Omental fat pad (tissue), 3 donors: ENCODE measurements at regions not wholly inside any gene's neighbourhood (a gene's known extent, or its start where the extent isn't known, plus 50 kb on each side); places are given as distances from the start of the nearest gene placed in this dataset.
A peak's percentile ranks its signal among the peaks of the same experiment; 100 is the strongest.

Experiments used
- ATAC-seq: fragments of 150-250 bp; one replicate; pipeline ENCODE4 v1.9.1; 2016; ENCODE audit warnings: mild to moderate bottlenecking, moderate library complexity; ENCODE audit not compliant: low FRiP score
- DNase-seq: peaks from one replicate; pipeline ENCODE4 v3.0.0-alpha.2; 2019; ENCODE audit warnings: low spot score
- CTCF ChIP-seq, 3 donors: fragments of 450-650 bp; IDR thresholded peaks; one replicate each; pipeline ENCODE4 v1.5.1; 2016 to 2017; ENCODE audit warnings: antibody characterized with exemption in 3 of 3, mild to moderate bottlenecking in 3 of 3, moderate library complexity in 2 of 3

- no peak for ATAC-seq
- TF ChIP-seq CTCF (IDR thresholded peaks at IDR 0.05): no peak
- DNase-seq: no peak
Measured at GRCh38 chr3:159860269-159861116, 128.1 kb upstream of the IL12A start.

- TF ChIP-seq CTCF (IDR thresholded peaks at IDR 0.05): no peak
- DNase-seq (no peak), ATAC-seq (no peak)
Measured at GRCh38 chr3:159861369-159861987, 127.2 kb upstream of the IL12A start.

- no peak for TF ChIP-seq CTCF (IDR thresholded peaks at IDR 0.05)
- ATAC-seq (no peak), DNase-seq (no peak)
Measured at GRCh38 chr3:159865041-159865579, 123.5 kb upstream of the IL12A start.

GRCh38 chr3:159866201-159866746, 122.4 kb upstream of the IL12A start:
- ATAC-seq (peak; percentile 52), DNase-seq (no peak)
- no peak for TF ChIP-seq CTCF (IDR thresholded peaks at IDR 0.05)

GRCh38 chr3:159867372-159867771, 121.3 kb upstream of the IL12A start:
- no peak for TF ChIP-seq CTCF (IDR thresholded peaks at IDR 0.05)
- DNase-seq (no peak), ATAC-seq (no peak)

GRCh38 chr3:159870723-159871122, 117.9 kb upstream of the IL12A start:
- no peak for ATAC-seq
- TF ChIP-seq CTCF (IDR thresholded peaks at IDR 0.05): no peak
- no peak for DNase-seq
